ENCODE measurements at regions not wholly inside any gene's neighbourhood (a gene's known extent, or its start where the extent isn't known, plus 50 kb on each side); places are given as distances from the start of the nearest gene placed in this dataset.

GRCh38 chr2:21646345-21646744 is 522.6 kb downstream of the TDRD15 start:
- no peak for DNase-seq

- no peak for DNase-seq
Measured at GRCh38 chr2:21650569-21650968, 526.8 kb downstream of the TDRD15 start.

- DNase-seq, result no peak
Measured at GRCh38 chr2:21655136-21655535, 531.4 kb downstream of the TDRD15 start.

GRCh38 chr2:21656330-21657075 is 532.7 kb downstream of the TDRD15 start:
- DNase-seq, result no peak

GRCh38 chr2:21657445-21657844 is 533.7 kb downstream of the TDRD15 start:
- no peak for DNase-seq

- DNase-seq, result no peak
Measured at GRCh38 chr2:21658269-21658668, 534.5 kb downstream of the TDRD15 start.

GRCh38 chr2:21658907-21659477 is 535.2 kb downstream of the TDRD15 start:
- no peak for DNase-seq

DNA sequence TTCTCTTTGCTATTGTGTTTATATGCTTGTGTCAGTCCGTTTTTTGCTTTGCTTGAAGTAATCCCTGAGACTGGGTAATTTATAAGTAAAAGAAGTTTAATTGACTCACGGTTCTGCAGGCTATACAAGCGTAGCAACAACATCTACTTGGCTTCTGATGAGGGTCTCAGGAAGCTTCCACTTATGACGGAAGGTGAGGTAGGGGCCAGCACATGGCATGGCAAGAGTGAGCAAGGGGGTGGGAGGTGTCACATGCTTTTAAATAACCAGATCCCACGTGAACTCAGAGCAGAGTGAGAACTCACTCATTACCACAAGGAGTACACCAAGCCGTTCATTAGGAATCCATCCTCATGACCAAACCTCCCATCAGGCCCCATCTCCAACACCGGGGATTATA is 540.3 kb downstream of the TDRD15 start:
- no peak for DNase-seq

DNA sequence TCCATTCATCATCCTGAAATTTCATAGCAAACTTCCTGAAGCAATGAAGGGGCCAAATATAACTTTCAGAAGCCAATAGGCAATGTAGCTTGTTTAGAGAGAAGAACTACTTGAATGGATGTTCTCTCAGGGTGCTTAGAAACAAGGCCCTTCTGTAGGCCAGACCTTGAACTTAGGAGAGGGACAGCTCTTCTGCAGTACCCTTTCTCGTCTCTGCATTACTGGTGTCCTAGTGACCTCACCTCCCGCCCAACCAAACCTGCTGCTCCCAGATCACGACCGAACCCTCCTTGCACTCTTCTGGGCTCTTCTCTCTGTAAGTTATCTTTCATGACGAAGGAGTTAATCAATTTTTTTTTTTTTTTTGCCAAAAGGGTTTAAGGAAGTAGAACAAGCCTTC is 543.9 kb downstream of the TDRD15 start:
- DNase-seq, result no peak

GRCh38 chr2:21668078-21668710 is 544.4 kb downstream of the TDRD15 start:
- no peak for DNase-seq

DNA sequence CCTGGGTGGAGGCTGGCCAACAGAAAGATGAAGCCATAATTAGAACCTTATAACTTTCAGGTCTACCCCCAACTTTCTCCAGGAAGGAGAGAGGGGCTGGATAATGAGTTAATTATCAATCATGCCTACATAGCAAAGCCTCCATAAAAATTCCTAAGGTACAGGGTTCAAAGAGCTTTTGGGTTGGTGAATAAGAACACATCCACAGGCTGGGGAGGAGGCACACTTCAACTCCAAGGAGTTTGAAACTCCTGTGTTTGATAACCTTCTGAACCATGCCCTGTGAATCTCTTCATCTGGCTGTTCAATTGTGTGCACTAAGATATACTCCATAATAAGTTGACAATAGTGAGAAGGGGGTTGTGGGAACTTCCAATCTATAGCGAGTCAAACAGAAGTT is 552.3 kb downstream of the TDRD15 start:
- DNase-seq, result no peak

DNA sequence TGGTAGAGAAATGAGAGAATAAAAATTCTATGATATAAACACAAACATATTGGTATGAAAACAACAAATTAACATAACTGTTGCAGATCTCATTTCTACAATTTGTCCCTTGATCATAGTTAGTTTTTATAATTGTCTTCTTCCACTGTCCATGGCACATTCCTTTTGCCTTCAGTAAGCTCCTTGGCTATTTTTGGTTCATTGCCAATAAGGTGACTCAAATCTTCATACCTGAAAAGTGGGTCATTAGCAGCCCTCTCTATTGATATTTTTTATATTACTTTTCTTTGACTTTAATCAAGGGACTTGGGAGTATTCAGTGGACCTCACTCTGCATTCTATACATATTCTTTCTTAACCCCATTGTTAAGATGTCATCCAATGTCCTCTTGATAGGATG is 552.9 kb downstream of the TDRD15 start:
- DNase-seq, result no peak

GRCh38 chr2:21683838-21684237 is 560.1 kb downstream of the TDRD15 start:
- DNase-seq, result no peak

DNA sequence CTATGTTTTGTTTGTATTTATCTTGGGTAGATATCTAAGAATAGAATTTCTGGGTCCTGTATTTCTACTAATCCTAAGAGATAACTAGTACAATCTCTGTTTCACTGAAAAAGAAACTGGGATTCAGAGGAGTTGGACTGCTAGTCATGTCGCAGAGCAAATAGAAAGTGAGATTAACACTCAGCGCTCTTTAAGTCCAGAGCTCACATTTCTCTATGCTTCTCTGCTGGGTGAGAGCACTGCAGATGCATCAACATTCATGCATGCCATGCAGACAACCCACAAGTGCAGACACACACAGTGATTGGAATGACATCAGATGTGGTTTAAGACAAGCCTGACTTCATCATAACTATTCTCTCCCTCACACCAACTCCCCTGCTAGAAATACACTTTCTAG is 563.8 kb downstream of the TDRD15 start:
- no peak for DNase-seq

DNA sequence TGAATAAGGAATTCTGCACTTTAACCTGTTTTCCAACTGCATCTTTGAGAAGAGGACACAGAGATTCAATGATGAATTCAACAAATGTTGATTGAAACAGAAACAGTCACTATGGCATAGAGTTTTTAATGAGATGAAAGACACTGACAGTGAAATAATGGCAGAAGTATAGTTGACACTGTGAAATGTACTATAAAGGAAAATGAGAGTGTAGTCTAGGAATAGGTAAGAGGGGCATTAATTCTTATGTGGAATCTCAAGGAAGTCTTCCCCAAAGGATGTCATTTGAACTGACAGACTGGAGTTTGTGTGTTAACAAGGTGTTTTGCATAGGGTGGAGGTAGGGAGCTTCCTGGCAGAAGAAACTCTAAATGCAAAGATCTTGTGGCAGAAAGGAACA is 566.2 kb downstream of the TDRD15 start:
- DNase-seq, result no peak

GRCh38 chr2:21693081-21693480 is 569.3 kb downstream of the TDRD15 start:
- no peak for DNase-seq

DNA sequence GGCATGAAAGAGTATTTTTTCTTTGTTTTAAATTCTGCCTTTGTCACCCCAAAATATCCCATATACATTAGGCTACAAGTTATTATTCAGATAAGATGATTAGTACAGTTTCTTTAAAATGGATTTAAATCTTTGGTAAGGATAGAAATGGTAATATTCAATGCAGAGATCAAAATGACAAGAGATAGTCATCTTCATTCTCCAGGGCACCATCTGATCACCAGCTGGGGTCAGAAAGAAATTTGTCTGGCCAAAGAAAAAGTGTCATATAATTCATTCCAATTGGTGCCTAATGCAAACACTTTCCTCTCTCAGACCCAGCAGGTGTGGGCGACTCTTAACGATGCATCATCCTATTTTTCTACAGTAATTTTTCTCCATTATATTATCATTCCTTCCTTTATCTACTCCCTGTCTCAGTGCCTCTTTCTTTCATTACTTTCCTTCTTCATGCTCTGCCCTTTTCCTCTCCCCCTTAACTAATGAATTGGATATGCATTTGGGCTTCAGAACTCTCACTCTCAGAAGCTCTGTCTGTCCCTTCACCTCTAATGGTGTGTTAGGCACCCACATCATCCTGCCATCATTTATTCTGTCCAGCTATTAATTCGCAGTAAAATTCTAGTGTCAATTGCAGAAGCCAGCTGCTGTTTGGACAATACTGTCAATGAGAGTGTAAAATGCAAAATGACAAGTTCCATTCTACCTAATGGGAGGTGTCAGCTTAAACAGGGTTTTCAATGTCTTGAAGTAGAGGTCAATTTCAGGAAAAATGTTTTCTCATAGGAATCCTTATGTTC is 570.5 kb downstream of the TDRD15 start:
- no peak for DNase-seq

- DNase-seq, result no peak
Measured at GRCh38 chr2:21696900-21697299, 573.1 kb downstream of the TDRD15 start.

GRCh38 chr2:21700644-21701043 is 576.9 kb downstream of the TDRD15 start:
- no peak for DNase-seq

DNA sequence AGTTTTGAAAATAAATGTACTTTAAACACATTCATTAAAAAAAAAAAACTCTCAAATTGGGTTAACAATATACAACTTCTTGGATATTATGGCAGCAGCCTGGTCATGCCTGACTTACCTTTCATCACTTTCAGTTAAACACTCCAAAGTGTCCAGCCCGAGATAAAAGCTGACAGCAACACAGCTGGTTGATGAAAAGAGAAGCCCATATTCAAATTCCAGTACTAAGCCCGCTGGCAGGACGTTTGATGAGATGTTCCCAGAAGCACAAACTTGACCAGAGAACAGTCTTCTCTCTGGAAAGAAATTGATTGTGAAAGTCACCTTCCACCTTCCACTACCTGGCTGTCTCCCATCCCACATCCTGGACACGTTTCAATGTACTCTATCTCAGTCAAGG is 586.3 kb downstream of the TDRD15 start:
- no peak for DNase-seq

GRCh38 chr2:21710496-21710895 is 586.7 kb downstream of the TDRD15 start:
- no peak for DNase-seq

GRCh38 chr2:21715887-21716286 is 592.1 kb downstream of the TDRD15 start:
- DNase-seq, result no peak

- no peak for DNase-seq
Measured at GRCh38 chr2:21727101-21727500, 603.3 kb downstream of the TDRD15 start.

DNA sequence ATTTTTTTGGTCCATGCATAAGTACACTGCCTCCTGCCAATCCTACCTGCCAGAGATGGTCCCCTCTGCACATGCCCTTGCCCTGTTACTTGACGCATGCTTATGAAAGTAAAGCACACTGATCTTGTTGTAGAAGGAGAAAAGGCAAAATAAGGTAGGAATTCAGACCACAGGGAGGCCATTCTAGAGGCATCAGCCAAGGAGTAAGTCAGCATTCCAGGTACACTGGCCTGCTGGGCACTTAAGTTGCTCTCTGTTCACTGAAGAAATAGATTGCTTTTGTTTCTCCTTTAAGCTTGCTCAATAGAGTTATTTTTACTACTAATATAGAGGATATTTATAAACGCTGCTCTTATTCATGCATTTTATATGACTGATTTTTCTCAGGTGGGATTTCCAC is 604.4 kb downstream of the TDRD15 start:
- no peak for DNase-seq
